Thymus (tissue), 11 donors: ENCODE measurements at regions not wholly inside any gene's neighbourhood (a gene's known extent, or its start where the extent isn't known, plus 50 kb on each side); places are given as distances from the start of the nearest gene placed in this dataset.

Experiments
- DNase-seq, 9 donors: peaks; one replicate each; pipeline ENCODE4 v3.0.0-alpha.2; 2013; ENCODE audit warnings: low spot score in 9 of 9, low read depth in 6 of 9, missing footprints in 1 of 9
- H3K27ac ChIP-seq, 2 donors: one replicate each; pipeline ENCODE4 v1.5.1; 2013; ENCODE audit warnings: control low read depth in 1 of 2, low read depth in 1 of 2, low read length in 1 of 2, mild to moderate bottlenecking in 1 of 2, moderate library complexity in 1 of 2
- H3K27me3 ChIP-seq, 2 donors: one replicate each; pipeline ENCODE4 v1.5.1; 2013; ENCODE audit warnings: low read length in 1 of 2; ENCODE audit not compliant: control insufficient read depth in 2 of 2, insufficient read depth in 1 of 2
- H3K36me3 ChIP-seq, 2 donors: one replicate each; pipeline ENCODE4 v1.5.1; 2013; ENCODE audit warnings: low read length in 1 of 2, mild to moderate bottlenecking in 1 of 2, moderate library complexity in 1 of 2; ENCODE audit not compliant: control insufficient read depth in 2 of 2, insufficient read depth in 2 of 2
- H3K4me1 ChIP-seq, 2 donors: one replicate each; pipeline ENCODE4 v1.5.1; 2013; ENCODE audit warnings: low read length in 2 of 2; ENCODE audit not compliant: control insufficient read depth in 2 of 2, insufficient read depth in 2 of 2
- H3K4me3 ChIP-seq, 2 donors: one replicate each; pipeline ENCODE4 v1.5.1; 2013; ENCODE audit warnings: low read length in 2 of 2, control low read depth in 1 of 2, mild to moderate bottlenecking in 1 of 2
- H3K9me3 ChIP-seq, 2 donors: one replicate each; pipeline ENCODE4 v1.5.1; 2013; ENCODE audit warnings: low read length in 1 of 2, mild to moderate bottlenecking in 1 of 2; ENCODE audit not compliant: control insufficient read depth in 2 of 2, insufficient read depth in 1 of 2
- WGBS: extraction: QIAGEN DNeasy Blood & Tissue Kit; methylation state at CpG from one replicate; pipeline ENCODE4 v1.1.7; 2013; 5-methylcytosine and 5-hydroxymethylcytosine counted together
- donor health status: healthy.

GRCh38 chr9:129312251-129313122, 134.4 kb upstream of the IER5L start:
- H3K36me3 ChIP-seq, result no peaks in the 10 kb centered on the region
- peaks cover 0 to 2% of the 10 kb centered on the region in 2 donors for H3K27me3 ChIP-seq
- no peak for DNase-seq
- WGBS, result 87% methylated on average over 16 of the region's 16 CpGs
- no peaks in the 10 kb centered on the region for H3K9me3 ChIP-seq
- no peak overlapping the region for H3K27ac ChIP-seq
- peaks cover 0 to under 1% of the 10 kb centered on the region in 2 donors for H3K4me1 ChIP-seq
- H3K4me3 ChIP-seq, result no peak overlapping the region

GRCh38 chr9:129311643-129312042, 133.6 kb upstream of the IER5L start:
- Histone ChIP-seq H3K36me3 (no peaks in the 10 kb centered on the region), H3K27me3 (peaks cover 0 to 2% of the 10 kb centered on the region in 2 donors), H3K4me3 (no peak overlapping the region), H3K9me3 (no peaks in the 10 kb centered on the region), H3K4me1 (peaks cover 0 to 4% of the 10 kb centered on the region in 2 donors), H3K27ac (no peak overlapping the region)
- WGBS, result 94% methylated on average over 4 of the region's 4 CpGs
- no peak for DNase-seq

GRCh38 chr9:129310666-129311350, 132.7 kb upstream of the IER5L start:
- Histone ChIP-seq H3K27me3 (peaks cover 0 to 2% of the 10 kb centered on the region in 2 donors), H3K36me3 (no peaks in the 10 kb centered on the region), H3K9me3 (no peaks in the 10 kb centered on the region), H3K4me1 (peaks cover 0 to 4% of the 10 kb centered on the region in 2 donors), H3K27ac (no peak overlapping the region), H3K4me3 (no peak overlapping the region)
- 84% methylated on average over 7 of the region's 7 CpGs for WGBS
- DNase-seq, result no peak

- Histone ChIP-seq H3K36me3 (no peaks in the 10 kb centered on the region), H3K4me3 (no peak overlapping the region), H3K9me3 (no peaks in the 10 kb centered on the region), H3K27ac (no peak overlapping the region), H3K27me3 (peaks cover 0 to 2% of the 10 kb centered on the region in 2 donors), H3K4me1 (peaks cover 0 to 4% of the 10 kb centered on the region in 2 donors)
- no peak for DNase-seq
- 98% methylated on average over 5 of the region's 5 CpGs for WGBS
Observed at GRCh38 chr9:129309906-129310305, 131.8 kb upstream of the IER5L start.

- Histone ChIP-seq H3K27ac (no peak overlapping the region), H3K4me1 (peaks cover 0 to 4% of the 10 kb centered on the region in 2 donors), H3K36me3 (no peaks in the 10 kb centered on the region), H3K9me3 (no peaks in the 10 kb centered on the region), H3K27me3 (peaks cover 0 to 2% of the 10 kb centered on the region in 2 donors), H3K4me3 (no peak overlapping the region)
- over 99% methylated on average over 8 of the region's 8 CpGs for WGBS
- no peak for DNase-seq
Observed at GRCh38 chr9:129309041-129309430, 131.0 kb upstream of the IER5L start.

GRCh38 chr9:129307227-129307970, 129.3 kb upstream of the IER5L start:
- peaks cover 0 to 4% of the 10 kb centered on the region in 2 donors for H3K4me1 ChIP-seq
- H3K9me3 ChIP-seq, result peaks cover 0 to 3% of the 10 kb centered on the region in 2 donors
- H3K4me3 ChIP-seq, result no peak overlapping the region
- no peak overlapping the region for H3K27ac ChIP-seq
- H3K36me3 ChIP-seq, result no peaks in the 10 kb centered on the region
- peak in 1 of 9 donors; percentile 47 for DNase-seq
- peaks cover 0 to 2% of the 10 kb centered on the region in 2 donors for H3K27me3 ChIP-seq
- 89% methylated on average over 13 of the region's 13 CpGs for WGBS

- no peak for DNase-seq
- WGBS, result 98% methylated on average over 13 of the region's 13 CpGs
- no peak overlapping the region for H3K27ac ChIP-seq
- peaks cover 0 to 2% of the 10 kb centered on the region in 2 donors for H3K27me3 ChIP-seq
- no peaks in the 10 kb centered on the region for H3K36me3 ChIP-seq
- H3K9me3 ChIP-seq, result peaks cover 1 to 6% of the 10 kb centered on the region in 2 donors
- H3K4me3 ChIP-seq, result no peak overlapping the region
- H3K4me1 ChIP-seq, result peaks cover 0 to 4% of the 10 kb centered on the region in 2 donors
Observed at GRCh38 chr9:129306318-129306973, 128.4 kb upstream of the IER5L start.

- 90% methylated on average over 8 of the region's 8 CpGs for WGBS
- H3K9me3 ChIP-seq, result peaks cover 1 to 12% of the 10 kb centered on the region in 2 donors
- peaks cover 0 to 4% of the 10 kb centered on the region in 2 donors for H3K4me1 ChIP-seq
- no peak for DNase-seq
- H3K4me3 ChIP-seq, result no peak overlapping the region
- peaks cover 0 to 2% of the 10 kb centered on the region in 2 donors for H3K27me3 ChIP-seq
- no peaks in the 10 kb centered on the region for H3K36me3 ChIP-seq
- H3K27ac ChIP-seq, result no peak overlapping the region
Observed at GRCh38 chr9:129305246-129305645, 127.2 kb upstream of the IER5L start.
